HG02642 (cell line): ENCODE measurements at regions not wholly inside any gene's neighbourhood (a gene's known extent, or its start where the extent isn't known, plus 50 kb on each side); places are given as distances from the start of the nearest gene placed in this dataset.
"Not testable (repeated sequence)": the region's sequence is repeated elsewhere in the genome, so short reads cannot be mapped to it uniquely, and the experiment has no call there.

ENCODE experiments used
- ATAC-seq: cut with Tn5 transposase; IDR thresholded peaks from one replicate; pipeline ENCODE4 v1.9.1; 2021; ENCODE audit warnings: mild to moderate bottlenecking; ENCODE audit not compliant: unreplicated experiment, poor library complexity

- no peak for ATAC-seq
These were observed 1435.7 kb downstream of the LRFN5 start for GRCh38 chr14:43042408-43042807.

- no peak for ATAC-seq
These were observed 1435.3 kb downstream of the LRFN5 start for GRCh38 chr14:43041976-43042375.

- no peak for ATAC-seq
These were observed 1434.5 kb downstream of the LRFN5 start for GRCh38 chr14:43041207-43041606.

- no peak for ATAC-seq
These were observed 1433.2 kb downstream of the LRFN5 start for GRCh38 chr14:43039881-43040280.

- no peak for ATAC-seq
These were observed 1424.9 kb downstream of the LRFN5 start for GRCh38 chr14:43031598-43031997.

- no peak for ATAC-seq
These were observed 1415.6 kb downstream of the LRFN5 start for GRCh38 chr14:43022094-43022800.

- no peak for ATAC-seq
These were observed 1413.2 kb downstream of the LRFN5 start for GRCh38 chr14:43019826-43020225.

- ATAC-seq = no peak
These were observed 1407.7 kb downstream of the LRFN5 start for GRCh38 chr14:43014338-43014737.

- no peak for ATAC-seq
These were observed 1406.1 kb downstream of the LRFN5 start for GRCh38 chr14:43012817-43013216.

GRCh38 chr14:43005807-43006206, 1399.1 kb downstream of the LRFN5 start:
- ATAC-seq = no peak

GRCh38 chr14:43003845-43004244, 1397.2 kb downstream of the LRFN5 start:
- no peak for ATAC-seq

- no peak for ATAC-seq
These were observed 1395.1 kb downstream of the LRFN5 start for GRCh38 chr14:43001731-43002130.

GRCh38 chr14:42994051-42994736, 1387.5 kb downstream of the LRFN5 start:
- no peak for ATAC-seq

GRCh38 chr14:42992930-42993329, 1386.3 kb downstream of the LRFN5 start:
- ATAC-seq = no peak

GRCh38 chr14:42980419-42980818, 1373.7 kb downstream of the LRFN5 start:
- no peak for ATAC-seq

- ATAC-seq = not testable (repeated sequence)
These were observed 1366.5 kb downstream of the LRFN5 start for GRCh38 chr14:42973171-42973570.

- no peak for ATAC-seq
These were observed 1358.8 kb downstream of the LRFN5 start for GRCh38 chr14:42965512-42965911.

- ATAC-seq = no peak
These were observed 1354.8 kb downstream of the LRFN5 start for GRCh38 chr14:42961509-42961908.

- ATAC-seq = no peak
These were observed 1343.7 kb downstream of the LRFN5 start for GRCh38 chr14:42950363-42950762.

GRCh38 chr14:42947991-42948390, 1341.3 kb downstream of the LRFN5 start:
- ATAC-seq = no peak

GRCh38 chr14:42944284-42944683, 1337.6 kb downstream of the LRFN5 start:
- ATAC-seq = no peak

- ATAC-seq = no peak
These were observed 1324.6 kb downstream of the LRFN5 start for GRCh38 chr14:42931308-42931707.
